ENCODE measurements at regions not wholly inside any gene's neighbourhood (a gene's known extent, or its start where the extent isn't known, plus 50 kb on each side); places are given as distances from the start of the nearest gene placed in this dataset.

DNA sequence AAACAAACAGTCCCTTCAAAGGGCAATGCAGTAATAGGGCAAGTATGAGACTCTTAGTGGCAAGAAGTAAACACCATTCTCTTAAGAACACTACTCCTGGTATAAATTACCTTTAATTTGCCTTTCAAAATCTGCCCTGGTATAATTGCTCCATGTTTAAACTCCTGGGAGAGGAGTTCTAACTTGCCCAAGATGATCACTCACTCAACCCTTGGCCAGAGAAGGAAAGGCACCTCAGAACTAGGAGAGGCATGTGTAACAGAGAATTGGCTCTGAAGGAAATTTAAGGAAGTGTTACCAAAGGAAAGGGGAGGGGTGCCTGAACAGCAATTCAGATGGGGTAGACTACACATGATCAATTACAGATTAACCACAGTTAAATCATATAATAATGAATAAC, 1173.6 kb upstream of the SORCS1 start:
- ChIA-PET POLR2A (ENCODE audit: partially characterized antibody) (no interaction called here), CTCF (ENCODE audit: partially characterized antibody) (no interaction called here)
- no peak for TF ChIP-seq SRF (IDR thresholded peaks at IDR 0.05; ENCODE audit: low read depth, low read length)
- H3K23ac ChIP-seq (ENCODE audit: insufficient read length): no peak overlapping the region
- no peak overlapping the region for H2BK12ac ChIP-seq (ENCODE audit: low read depth, low read length)
- H4K8ac ChIP-seq (ENCODE audit: extremely low read depth, insufficient read depth, low read length): no peak overlapping the region
- no peaks in the 10 kb centered on the region for H3K79me1 ChIP-seq (ENCODE audit: low read depth, low read length)
- no peak overlapping the region for H2AK5ac ChIP-seq (ENCODE audit: low read depth, low read length)
- H4K20me1 ChIP-seq (replicated peaks in 1 of 2; ENCODE audit: control insufficient read depth in 1 of 2, insufficient read depth in 2 of 2, low read length in 2 of 2): no peaks in the 10 kb centered on the region
- H3K27me3 ChIP-seq (replicated peaks in 1 of 4; ENCODE audit: control insufficient read depth in 3 of 4, extremely low read depth in 1 of 4, insufficient read depth in 3 of 4, low read length in 3 of 4): no peaks in the 10 kb centered on the region
- H3K23me2 ChIP-seq (ENCODE audit: low read depth, low read length): no peaks in the 10 kb centered on the region; the same call in 1 of the 2 replicates
- H4K5ac ChIP-seq (ENCODE audit: insufficient read length, low read depth, low read length): no peak overlapping the region
- no peak overlapping the region for H3K56ac ChIP-seq (replicated peaks; ENCODE audit: insufficient read length, low read depth, low read length)
- no peak overlapping the region for H2BK120ac ChIP-seq (replicated peaks; ENCODE audit: low read depth, low read length)
- H3K27ac ChIP-seq (ENCODE audit: low read depth, low read length): no peak overlapping the region
- no peak overlapping the region for H2BK20ac ChIP-seq (ENCODE audit: low read length)
- no peak overlapping the region for H3K18ac ChIP-seq (ENCODE audit: extremely low read depth, low read length)
- H2BK5ac ChIP-seq (ENCODE audit: low read depth, low read length): no peak overlapping the region
- no peak overlapping the region for H2AFZ ChIP-seq (ENCODE audit: low read length)
- H3K4me2 ChIP-seq (ENCODE audit: insufficient read depth in 1 of 2, low read depth in 2 of 2, low read length in 2 of 2): no peak overlapping the region
- H3K9ac ChIP-seq (replicated peaks in 1 of 4; ENCODE audit: extremely low read depth in 1 of 4, low read depth in 3 of 4, low read length in 3 of 4): no peak overlapping the region
- no peak overlapping the region for H4K91ac ChIP-seq (replicated peaks; ENCODE audit: insufficient read length, low read length)
- H3K4me1 ChIP-seq (replicated peaks in 1 of 4; ENCODE audit: control insufficient read depth in 3 of 4, insufficient read depth in 4 of 4, low read length in 3 of 4): no peaks in the 10 kb centered on the region; a peak in 1 of 7 replicates
- no peak overlapping the region for H3K14ac ChIP-seq (ENCODE audit: insufficient read length)
- H3K36me3 ChIP-seq (ENCODE audit: control insufficient read depth in 2 of 4, insufficient read depth in 4 of 4, low read length in 3 of 4): no peaks in the 10 kb centered on the region; a peak in 1 of 8 replicates
- H3K9me3 ChIP-seq (ENCODE audit: insufficient read depth in 2 of 2, low read depth in 1 of 2, low read length in 1 of 2): no peaks in the 10 kb centered on the region
- H2BK15ac ChIP-seq (ENCODE audit: low read length): no peak overlapping the region
- no peak overlapping the region for H3K4ac ChIP-seq (replicated peaks; ENCODE audit: insufficient read length, low read depth, low read length)
- H3K79me2 ChIP-seq (ENCODE audit: control insufficient read depth in 1 of 2, insufficient read depth in 2 of 2, low read length in 2 of 2): no peaks in the 10 kb centered on the region
- FAIRE-seq: no peak
- no peak overlapping the region for H3K4me3 ChIP-seq (ENCODE audit: extremely low read depth in 1 of 4, insufficient read depth in 2 of 4, low read depth in 3 of 4, low read length in 4 of 4)
- DNase-seq (ENCODE audit: low read depth in 1 of 2, low spot score in 2 of 2): no peak
